Sciatic nerve (tissue), 2 donors: ENCODE measurements at regions not wholly inside any gene's neighbourhood (a gene's known extent, or its start where the extent isn't known, plus 50 kb on each side); places are given as distances from the start of the nearest gene placed in this dataset.
"Not testable (repeated sequence)": the region's sequence is repeated elsewhere in the genome, so short reads cannot be mapped to it uniquely, and the experiment has no call there.

Experiments used
- ATAC-seq: fragments of 200-7000 bp; cut with Tn5 transposase; one replicate; pipeline ENCODE4 v1.9.1; 2020; ENCODE audit warnings: mild to moderate bottlenecking, moderate library complexity
- DNase-seq: peaks from one replicate; pipeline ENCODE4 v3.0.0-alpha.2; 2020; ENCODE audit warnings: low spot score
- intact Hi-C: fragments of 100-400 bp; cut with DNase I; formaldehyde crosslinking; loops from one replicate; pipeline ENCODE4 v1.14.2; 2022
- donor health status: DM: no; HTN: no; CAD: no.
- donor health status: DM: no; HTN: no; CAD: no.

- intact Hi-C loops, result no loop called here
- no peak for DNase-seq
- no peak for ATAC-seq
Observed at GRCh38 chr13:54368387-54368786, 1339.8 kb downstream of the OLFM4 start.

- ATAC-seq (no peak), DNase-seq (no peak)
- intact Hi-C loops, result no loop called here
Observed at GRCh38 chr13:54373211-54373610, 1344.6 kb downstream of the OLFM4 start.

GRCh38 chr13:54379461-54379860 lies 1350.8 kb downstream of the OLFM4 start:
- DNase-seq (no peak), ATAC-seq (no peak)
- intact Hi-C loops, result no loop called here

GRCh38 chr13:54383604-54384003 lies 1355.0 kb downstream of the OLFM4 start:
- ATAC-seq (no peak), DNase-seq (no peak)
- intact Hi-C loops, result no loop called here

- no peak for ATAC-seq
- intact Hi-C loops, result no loop called here
- DNase-seq, result no peak
Observed at GRCh38 chr13:54387625-54388024, 1359.0 kb downstream of the OLFM4 start.

- ATAC-seq (no peak), DNase-seq (no peak)
- intact Hi-C loops, result no loop called here
Observed at GRCh38 chr13:54390841-54391240, 1362.2 kb downstream of the OLFM4 start.

- no peak for DNase-seq
- no peak for ATAC-seq
- intact Hi-C loops, result no loop called here
Observed at GRCh38 chr13:54394085-54394700, 1365.6 kb downstream of the OLFM4 start.

GRCh38 chr13:54394908-54395307 lies 1366.3 kb downstream of the OLFM4 start:
- intact Hi-C loops, result no loop called here
- no peak for DNase-seq

GRCh38 chr13:54402495-54402894 lies 1373.9 kb downstream of the OLFM4 start:
- intact Hi-C loops, result no loop called here
- DNase-seq (no peak), ATAC-seq (no peak)

More at GRCh38 chr13:54394908-54395307, 1366.3 kb downstream of the OLFM4 start:
- ATAC-seq, result no peak

GRCh38 chr13:54415753-54416366 lies 1387.2 kb downstream of the OLFM4 start:
- intact Hi-C loops, result no loop called here
- ATAC-seq (no peak), DNase-seq (no peak)

- intact Hi-C loops, DNase-seq, ATAC-seq: not testable (repeated sequence)
Observed at GRCh38 chr13:54422946-54423345, 1394.3 kb downstream of the OLFM4 start.

GRCh38 chr13:54424344-54424743 lies 1395.7 kb downstream of the OLFM4 start:
- DNase-seq, result no peak
- intact Hi-C loops, result no loop called here
- ATAC-seq, result no peak

- ATAC-seq (no peak), DNase-seq (no peak)
- intact Hi-C loops, result no loop called here
Observed at GRCh38 chr13:54433493-54434206, 1405.0 kb downstream of the OLFM4 start.

GRCh38 chr13:54440853-54441400 lies 1412.3 kb downstream of the OLFM4 start:
- intact Hi-C loops, DNase-seq: not testable (repeated sequence)

GRCh38 chr13:54445453-54445852 lies 1416.8 kb downstream of the OLFM4 start:
- ATAC-seq (no peak), DNase-seq (no peak)
- intact Hi-C loops, result no loop called here

More at GRCh38 chr13:54440853-54441400, 1412.3 kb downstream of the OLFM4 start:
- not testable (repeated sequence) for ATAC-seq

- intact Hi-C loops, result no loop called here
- ATAC-seq (no peak), DNase-seq (no peak)
Observed at GRCh38 chr13:54445865-54446264, 1417.3 kb downstream of the OLFM4 start.

- intact Hi-C loops, result no loop called here
- ATAC-seq (no peak), DNase-seq (no peak)
Observed at GRCh38 chr13:54449922-54450321, 1421.3 kb downstream of the OLFM4 start.

- ATAC-seq, result no peak
- no peak for DNase-seq
- intact Hi-C loops, result no loop called here
Observed at GRCh38 chr13:54484166-54484565, 1455.6 kb downstream of the OLFM4 start.

- intact Hi-C loops, result no loop called here
- DNase-seq (no peak), ATAC-seq (no peak)
Observed at GRCh38 chr13:54486421-54487166, 1458.0 kb downstream of the OLFM4 start.
